Memory B cell (primary cell): ENCODE measurements at regions not wholly inside any gene's neighbourhood (a gene's known extent, or its start where the extent isn't known, plus 50 kb on each side); places are given as distances from the start of the nearest gene placed in this dataset.
A peak's percentile ranks its signal among the peaks of the same experiment; 100 is the strongest.
"Not testable (repeated sequence)": the region's sequence is repeated elsewhere in the genome, so short reads cannot be mapped to it uniquely, and the experiment has no call there.

Experiments used
- ATAC-seq: fragments of 150-1000 bp; cut with Tn5 transposase; 2 replicates; pipeline ENCODE4 v1.10.0; 2021; ENCODE audit warnings: low read depth, mild to moderate bottlenecking, moderate library complexity
- DNase-seq, 2 donors: peaks; one replicate each; pipeline ENCODE4 v3.0.0; 2022; ENCODE audit warnings: low spot score in 2 of 2
- H3K27ac Mint-ChIP-seq: one replicate; pipeline ENCODE4 v1.8.0; 2022; ENCODE audit warnings: mild to moderate bottlenecking, moderate library complexity, mixed read lengths
- H3K27me3 Mint-ChIP-seq: one replicate; pipeline ENCODE4 v1.8.0; 2022; ENCODE audit warnings: mixed read lengths
- H3K36me3 Mint-ChIP-seq: one replicate; pipeline ENCODE4 v1.8.0; 2022; ENCODE audit warnings: mild to moderate bottlenecking, mixed read lengths
- H3K4me1 Mint-ChIP-seq: one replicate; pipeline ENCODE4 v1.8.0; 2022; ENCODE audit warnings: mixed read lengths
- H3K4me3 Mint-ChIP-seq: one replicate; pipeline ENCODE4 v1.8.0; 2022; ENCODE audit warnings: mild to moderate bottlenecking, moderate library complexity, mixed read lengths
- H3K9me3 Mint-ChIP-seq: one replicate; pipeline ENCODE4 v1.8.0; 2022; ENCODE audit warnings: mixed read lengths

GRCh38 chr13:112159575-112160547 lies 92.9 kb downstream of the SOX1 start:
- Mint-ChIP-seq H3K4me1 (no peaks in the 10 kb centered on the region), H3K9me3 (peaks cover 4% of the 10 kb centered on the region), H3K27ac (no peak overlapping the region), H3K4me3 (no peak overlapping the region), H3K36me3 (no peaks in the 10 kb centered on the region), H3K27me3 (peaks cover 3% of the 10 kb centered on the region)
- ATAC-seq: no peak
- no peak for DNase-seq

DNA sequence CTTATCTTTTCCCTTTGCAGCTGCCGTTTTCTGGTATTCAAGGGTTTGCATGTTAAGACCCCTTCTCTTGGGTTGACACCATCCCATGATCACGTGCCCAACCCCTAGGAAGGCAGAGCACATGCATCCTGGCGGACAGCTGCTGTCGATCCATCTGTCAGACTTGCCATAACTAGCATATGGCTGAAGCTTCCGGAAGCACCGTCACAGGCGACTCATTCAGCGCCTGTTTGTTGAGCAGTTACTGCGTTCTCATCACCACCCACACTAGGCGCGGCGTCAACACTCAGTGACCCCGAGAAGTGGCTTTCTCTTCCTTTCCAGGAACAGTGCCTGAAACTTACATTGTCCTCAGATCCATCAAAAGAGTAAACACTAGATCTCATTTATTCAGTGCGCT lies 93.6 kb downstream of the SOX1 start:
- H3K27me3 Mint-ChIP-seq: peaks cover 3% of the 10 kb centered on the region
- H3K4me1 Mint-ChIP-seq: no peaks in the 10 kb centered on the region
- no peak overlapping the region for H3K4me3 Mint-ChIP-seq
- ATAC-seq (no peak), DNase-seq (no peak)
- H3K9me3 Mint-ChIP-seq: peaks cover 4% of the 10 kb centered on the region
- no peak overlapping the region for H3K27ac Mint-ChIP-seq
- no peaks in the 10 kb centered on the region for H3K36me3 Mint-ChIP-seq

DNA sequence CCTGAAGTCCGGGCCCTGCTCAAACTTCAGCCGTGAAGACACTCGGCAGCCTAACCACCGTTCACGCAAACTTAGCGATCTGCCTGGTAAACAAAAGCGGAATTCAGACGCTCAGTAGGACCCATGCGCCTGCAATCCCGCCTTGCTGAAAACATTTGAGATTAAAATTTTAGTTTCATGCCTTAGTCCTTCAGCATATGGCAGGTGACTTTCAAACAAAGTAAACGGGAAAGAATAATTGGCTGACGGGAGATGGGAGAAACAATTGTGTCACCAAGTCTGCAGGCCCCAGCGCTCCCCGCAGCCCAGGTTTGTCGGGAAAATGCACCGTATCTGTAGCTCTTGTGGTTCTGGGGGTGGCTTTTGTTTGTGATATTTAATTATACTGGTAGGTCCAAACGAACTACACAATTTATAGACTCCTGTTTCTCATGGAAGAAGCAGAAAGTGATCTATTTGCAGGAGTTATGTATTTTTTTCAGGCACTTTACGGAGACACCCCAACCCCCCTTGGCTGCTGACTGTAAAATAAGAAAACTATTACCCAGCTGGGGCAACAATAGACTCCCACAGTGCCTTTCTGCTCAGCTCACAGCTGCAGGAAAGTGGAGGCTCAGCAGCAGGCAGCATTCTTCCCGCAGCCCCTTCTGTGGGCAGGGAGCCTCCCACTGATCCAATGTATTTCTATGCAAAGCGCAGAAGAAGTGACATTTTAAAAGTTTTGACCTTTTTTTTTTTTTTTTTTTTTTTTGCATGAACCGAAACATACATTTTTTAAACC lies 94.8 kb downstream of the SOX1 start:
- Mint-ChIP-seq H3K36me3 (no peaks in the 10 kb centered on the region), H3K4me1 (no peaks in the 10 kb centered on the region), H3K4me3 (no peak overlapping the region), H3K9me3 (peaks cover 4% of the 10 kb centered on the region), H3K27me3 (peaks cover 3% of the 10 kb centered on the region), H3K27ac (no peak overlapping the region)
- ATAC-seq (no peak), DNase-seq (no peak)

DNA sequence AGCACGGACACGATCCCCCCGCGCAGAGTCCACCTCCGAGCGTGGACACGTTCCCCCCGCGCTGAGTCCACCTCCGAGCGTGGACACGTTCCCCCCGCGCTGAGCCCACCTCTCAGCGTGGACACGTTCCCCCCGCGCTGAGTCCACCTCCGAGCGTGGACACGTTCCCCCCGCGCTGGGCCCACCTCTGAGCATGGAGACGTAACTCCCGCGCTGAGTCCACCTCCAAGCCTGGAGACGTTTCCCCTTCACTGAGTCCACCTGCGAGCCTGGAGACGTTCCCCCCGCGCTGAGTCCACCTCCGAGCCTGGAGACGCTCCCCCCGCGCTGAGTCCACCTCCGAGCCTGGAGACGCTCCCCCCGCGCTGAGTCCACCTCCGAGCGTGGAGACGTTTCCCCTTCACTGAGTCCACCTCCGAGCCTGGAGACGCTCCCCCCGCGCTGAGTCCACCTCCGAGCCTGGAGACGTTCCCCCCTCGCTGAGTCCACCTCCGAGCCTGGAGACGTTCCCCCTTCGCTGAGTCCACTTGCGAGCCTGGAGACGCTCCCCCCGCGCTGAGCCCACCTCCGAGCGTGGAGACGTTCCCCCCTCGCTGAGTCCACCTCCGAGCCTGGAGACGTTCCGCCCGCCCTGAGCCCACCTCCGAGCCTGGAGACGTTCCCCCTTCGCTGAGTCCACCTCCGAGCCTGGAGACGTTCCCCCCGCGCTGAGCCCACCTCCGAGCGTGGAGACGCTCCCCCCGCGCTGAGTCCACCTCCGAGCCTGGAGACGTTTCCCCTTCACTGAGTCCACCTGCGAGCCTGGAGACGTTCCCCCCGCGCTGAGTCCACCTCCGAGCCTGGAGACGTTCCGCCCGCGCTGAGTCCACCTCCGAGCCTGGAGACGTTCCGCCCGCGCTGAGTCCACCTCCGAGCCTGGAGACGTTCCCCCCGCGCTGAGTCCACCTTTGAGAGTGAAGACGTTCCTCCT lies 97.0 kb downstream of the SOX1 start:
- H3K27ac Mint-ChIP-seq, DNase-seq, H3K36me3 Mint-ChIP-seq, H3K4me3 Mint-ChIP-seq, H3K27me3 Mint-ChIP-seq, H3K9me3 Mint-ChIP-seq, H3K4me1 Mint-ChIP-seq, ATAC-seq: not testable (repeated sequence)

GRCh38 chr13:112165712-112166111 lies 98.8 kb downstream of the SOX1 start:
- H3K9me3 Mint-ChIP-seq: peaks cover 2% of the 10 kb centered on the region
- H3K4me1 Mint-ChIP-seq: no peaks in the 10 kb centered on the region
- ATAC-seq (no peak), DNase-seq (no peak)
- peaks cover 2% of the 10 kb centered on the region for H3K27me3 Mint-ChIP-seq
- no peaks in the 10 kb centered on the region for H3K36me3 Mint-ChIP-seq
- H3K27ac Mint-ChIP-seq: no peak overlapping the region
- H3K4me3 Mint-ChIP-seq: peak overlapping the region; percentile 13

- Mint-ChIP-seq H3K27me3 (peaks cover 6% of the 10 kb centered on the region), H3K9me3 (peaks cover 5% of the 10 kb centered on the region), H3K4me3 (no peak overlapping the region), H3K4me1 (no peaks in the 10 kb centered on the region), H3K27ac (no peak overlapping the region), H3K36me3 (no peaks in the 10 kb centered on the region)
- no peak for ATAC-seq
- DNase-seq: no peak
These were observed 101.8 kb downstream of the SOX1 start for GRCh38 chr13:112168761-112169160.

DNA sequence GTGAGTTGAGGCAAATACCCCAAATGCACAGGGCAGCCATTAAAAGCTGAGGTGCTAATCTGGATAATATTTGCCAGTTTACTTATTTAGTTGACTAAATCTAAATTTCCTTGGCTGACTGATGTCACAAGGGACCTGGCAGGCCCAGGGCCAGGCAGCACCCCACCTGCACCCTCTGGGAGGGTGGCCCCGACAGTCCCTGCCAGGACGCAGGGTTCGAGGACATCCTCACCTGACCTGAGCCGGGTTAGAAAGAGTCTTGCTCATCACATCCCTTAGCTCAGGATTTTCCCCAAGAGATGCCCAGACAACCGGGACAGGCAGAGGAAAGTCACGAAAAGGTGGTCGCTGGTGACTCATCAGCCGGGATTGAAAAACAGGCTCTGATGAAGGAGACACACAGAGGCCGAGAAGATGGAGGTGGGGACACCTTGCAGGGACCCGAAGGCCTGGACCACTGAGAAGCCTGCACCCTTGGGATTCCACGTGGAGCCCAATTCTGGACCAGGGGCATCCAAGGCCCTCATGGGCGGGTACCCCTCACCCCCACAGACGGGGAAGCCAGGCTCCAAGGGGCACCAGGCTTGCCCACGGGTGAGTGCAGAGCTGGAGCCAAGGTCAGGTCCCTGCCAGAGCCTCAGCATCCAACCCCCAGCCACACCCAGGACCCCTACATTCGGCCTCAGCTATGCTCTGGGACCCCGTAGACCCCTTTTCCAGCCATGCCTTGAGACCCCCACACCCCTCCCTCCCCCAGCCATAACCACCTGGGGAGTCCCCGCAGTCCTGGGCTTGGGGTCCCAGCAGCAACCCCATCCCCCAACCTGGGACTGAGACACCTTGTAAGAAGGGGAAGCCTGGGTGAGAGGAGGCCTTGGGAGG lies 103.2 kb downstream of the SOX1 start:
- H3K4me3 Mint-ChIP-seq: no peak overlapping the region
- ATAC-seq: no peak
- no peak overlapping the region for H3K27ac Mint-ChIP-seq
- H3K27me3 Mint-ChIP-seq: peaks cover 8% of the 10 kb centered on the region
- H3K4me1 Mint-ChIP-seq: no peaks in the 10 kb centered on the region
- DNase-seq: no peak
- H3K9me3 Mint-ChIP-seq: peaks cover 7% of the 10 kb centered on the region
- no peaks in the 10 kb centered on the region for H3K36me3 Mint-ChIP-seq

- peaks cover 8% of the 10 kb centered on the region for H3K27me3 Mint-ChIP-seq
- no peaks in the 10 kb centered on the region for H3K4me1 Mint-ChIP-seq
- no peak overlapping the region for H3K27ac Mint-ChIP-seq
- H3K36me3 Mint-ChIP-seq: no peaks in the 10 kb centered on the region
- ATAC-seq (no peak), DNase-seq (no peak)
- peaks cover 8% of the 10 kb centered on the region for H3K9me3 Mint-ChIP-seq
- no peak overlapping the region for H3K4me3 Mint-ChIP-seq
These were observed 104.0 kb downstream of the SOX1 start for GRCh38 chr13:112170823-112171569.

- no peak overlapping the region for H3K27ac Mint-ChIP-seq
These were observed 104.6 kb downstream of the SOX1 start for GRCh38 chr13:112171570-112171965.

GRCh38 chr13:112172017-112172416 lies 105.1 kb downstream of the SOX1 start:
- Mint-ChIP-seq H3K27me3 (peaks cover 8% of the 10 kb centered on the region), H3K27ac (no peak overlapping the region), H3K36me3 (no peaks in the 10 kb centered on the region), H3K4me1 (no peaks in the 10 kb centered on the region), H3K9me3 (peaks cover 8% of the 10 kb centered on the region), H3K4me3 (no peak overlapping the region)
- ATAC-seq (no peak), DNase-seq (no peak)

More at GRCh38 chr13:112171570-112171965, 104.6 kb downstream of the SOX1 start:
- Mint-ChIP-seq H3K9me3 (peaks cover 8% of the 10 kb centered on the region), H3K27me3 (peaks cover 8% of the 10 kb centered on the region), H3K4me1 (no peaks in the 10 kb centered on the region), H3K36me3 (no peaks in the 10 kb centered on the region), H3K4me3 (no peak overlapping the region)
- no peak for ATAC-seq
- no peak for DNase-seq

GRCh38 chr13:112172641-112173251 lies 105.8 kb downstream of the SOX1 start:
- Mint-ChIP-seq H3K36me3 (no peaks in the 10 kb centered on the region), H3K4me3 (no peak overlapping the region), H3K9me3 (peaks cover 8% of the 10 kb centered on the region), H3K27ac (no peak overlapping the region), H3K27me3 (peaks cover 8% of the 10 kb centered on the region), H3K4me1 (no peaks in the 10 kb centered on the region)
- DNase-seq: no peak
- ATAC-seq: no peak

GRCh38 chr13:112174476-112175110 lies 107.6 kb downstream of the SOX1 start:
- Mint-ChIP-seq H3K4me3 (no peak overlapping the region), H3K27me3 (peaks cover 6% of the 10 kb centered on the region), H3K36me3 (no peaks in the 10 kb centered on the region), H3K9me3 (peaks cover 5% of the 10 kb centered on the region), H3K27ac (no peak overlapping the region), H3K4me1 (no peaks in the 10 kb centered on the region)
- ATAC-seq (no peak), DNase-seq (no peak)
